ENCODE measurements at regions not wholly inside any gene's neighbourhood (a gene's known extent, or its start where the extent isn't known, plus 50 kb on each side); places are given as distances from the start of the nearest gene placed in this dataset.

DNA sequence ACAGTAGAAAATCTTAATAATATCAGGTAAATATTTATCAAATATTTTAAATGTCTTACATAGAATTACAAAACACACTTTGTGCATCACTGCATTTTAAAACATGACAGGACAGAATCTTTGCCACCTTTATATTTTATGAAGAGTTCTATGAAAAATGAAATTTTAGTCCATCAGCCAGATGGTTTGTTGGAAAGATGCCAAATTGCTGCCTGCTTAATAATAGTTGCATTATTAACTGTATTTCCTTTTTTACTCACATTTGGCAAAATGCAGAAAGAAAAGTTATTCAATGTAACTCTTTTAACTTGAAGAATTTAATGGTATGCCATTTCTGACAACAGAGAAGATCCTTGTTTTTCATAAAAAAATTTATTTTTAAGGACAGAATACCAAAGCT lies 1271.6 kb downstream of the NSUN3 start:
- TF ChIP-seq, protein P1, sequence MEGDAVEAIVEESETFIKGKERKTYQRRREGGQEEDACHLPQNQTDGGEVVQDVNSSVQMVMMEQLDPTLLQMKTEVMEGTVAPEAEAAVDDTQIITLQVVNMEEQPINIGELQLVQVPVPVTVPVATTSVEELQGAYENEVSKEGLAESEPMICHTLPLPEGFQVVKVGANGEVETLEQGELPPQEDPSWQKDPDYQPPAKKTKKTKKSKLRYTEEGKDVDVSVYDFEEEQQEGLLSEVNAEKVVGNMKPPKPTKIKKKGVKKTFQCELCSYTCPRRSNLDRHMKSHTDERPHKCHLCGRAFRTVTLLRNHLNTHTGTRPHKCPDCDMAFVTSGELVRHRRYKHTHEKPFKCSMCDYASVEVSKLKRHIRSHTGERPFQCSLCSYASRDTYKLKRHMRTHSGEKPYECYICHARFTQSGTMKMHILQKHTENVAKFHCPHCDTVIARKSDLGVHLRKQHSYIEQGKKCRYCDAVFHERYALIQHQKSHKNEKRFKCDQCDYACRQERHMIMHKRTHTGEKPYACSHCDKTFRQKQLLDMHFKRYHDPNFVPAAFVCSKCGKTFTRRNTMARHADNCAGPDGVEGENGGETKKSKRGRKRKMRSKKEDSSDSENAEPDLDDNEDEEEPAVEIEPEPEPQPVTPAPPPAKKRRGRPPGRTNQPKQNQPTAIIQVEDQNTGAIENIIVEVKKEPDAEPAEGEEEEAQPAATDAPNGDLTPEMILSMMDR (IDR thresholded peaks at IDR 0.05; ENCODE audit: insufficient read depth, low read length, poor library complexity, severe bottlenecking) = no peak
- TF ChIP-seq EZH2phosphoT487 (conservative IDR thresholded peaks at IDR 0.05; ENCODE audit: low read length) = no peak
